22Rv1 (cell line): ENCODE measurements at regions not wholly inside any gene's neighbourhood (a gene's known extent, or its start where the extent isn't known, plus 50 kb on each side); places are given as distances from the start of the nearest gene placed in this dataset.

Experiments
- CTCF ChIP-seq: fragments of 450-650 bp; IDR thresholded peaks from 2 replicates; pipeline ENCODE4 v1.5.1; 2017; ENCODE audit warnings: mild to moderate bottlenecking
- ZFX ChIP-seq: fragments of 450-650 bp; IDR thresholded peaks from 2 replicates; pipeline ENCODE4 v1.6.1; 2017; ENCODE audit warnings: antibody characterized with exemption, borderline replicate concordance

DNA sequence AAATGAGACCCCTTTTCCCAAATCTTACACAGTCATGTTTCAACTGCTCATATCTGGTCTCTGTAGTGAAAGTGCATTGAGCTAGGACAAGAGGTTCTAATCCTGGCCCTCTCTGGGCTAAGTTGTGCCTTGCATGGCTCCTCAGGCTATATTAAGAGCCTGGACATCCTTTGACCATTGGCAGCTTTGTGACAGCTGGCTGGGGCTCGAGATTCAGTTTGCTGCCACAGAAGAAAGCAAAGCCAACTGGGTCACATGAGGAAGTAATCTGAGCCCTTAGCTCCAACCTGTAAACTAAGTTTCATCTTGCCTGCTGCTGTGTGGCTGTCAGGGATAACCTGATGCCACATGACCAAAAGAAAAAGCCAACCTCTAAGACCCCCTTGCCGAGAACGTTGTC is 51.8 kb upstream of the JADE1 start:
- no peak for TF ChIP-seq CTCF
- TF ChIP-seq ZFX = no peak
